GM19023 (cell line): ENCODE measurements at regions not wholly inside any gene's neighbourhood (a gene's known extent, or its start where the extent isn't known, plus 50 kb on each side); places are given as distances from the start of the nearest gene placed in this dataset.
"Not testable (repeated sequence)": the region's sequence is repeated elsewhere in the genome, so short reads cannot be mapped to it uniquely, and the experiment has no call there.

ENCODE experiments used
- ATAC-seq: cut with Tn5 transposase; IDR thresholded peaks from one replicate; pipeline ENCODE4 v1.9.1; 2021; ENCODE audit warnings: mild to moderate bottlenecking, moderate library complexity; ENCODE audit not compliant: unreplicated experiment

- ATAC-seq, result no peak
Observed at GRCh38 chr10:8332730-8333111, 278.2 kb downstream of the GATA3 start.

DNA sequence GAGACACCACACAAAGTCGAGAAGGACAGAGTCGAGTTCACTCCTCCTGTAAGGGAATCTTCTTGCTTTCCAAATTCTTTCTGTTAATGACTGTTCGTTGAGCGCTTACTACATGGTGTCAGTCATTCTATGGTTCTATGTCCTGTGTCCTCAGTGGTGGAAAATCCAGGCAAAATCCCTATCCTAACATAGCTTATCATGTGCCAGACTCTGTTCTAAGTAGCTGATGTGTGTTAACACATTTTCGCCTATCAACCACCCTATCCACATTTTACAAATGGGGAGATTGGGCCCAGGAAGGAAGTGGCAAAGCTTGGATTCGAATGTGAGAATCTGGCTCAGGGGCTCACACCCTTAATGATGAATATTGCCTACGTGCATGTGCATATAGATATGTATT is 280.1 kb downstream of the GATA3 start:
- no peak for ATAC-seq

- ATAC-seq, result no peak
Observed at GRCh38 chr10:8336629-8337331, 282.3 kb downstream of the GATA3 start.

DNA sequence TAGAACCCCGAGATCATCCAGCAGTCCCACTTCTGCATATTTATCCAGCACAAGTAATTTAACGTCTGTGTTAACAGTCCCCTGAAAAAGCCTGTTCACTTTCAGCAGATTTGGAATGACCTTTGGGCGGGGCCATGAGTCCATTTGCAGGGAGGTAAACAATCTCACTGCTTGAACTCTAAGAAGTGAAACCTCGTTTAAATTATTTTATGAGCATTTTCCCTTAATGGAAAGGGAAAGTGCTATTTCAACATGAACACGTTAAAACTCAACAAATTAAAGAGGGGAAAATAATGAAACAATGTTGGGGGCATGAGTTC is 282.8 kb downstream of the GATA3 start:
- no peak for ATAC-seq

- no peak for ATAC-seq
Observed at GRCh38 chr10:8338177-8338766, 283.8 kb downstream of the GATA3 start.

DNA sequence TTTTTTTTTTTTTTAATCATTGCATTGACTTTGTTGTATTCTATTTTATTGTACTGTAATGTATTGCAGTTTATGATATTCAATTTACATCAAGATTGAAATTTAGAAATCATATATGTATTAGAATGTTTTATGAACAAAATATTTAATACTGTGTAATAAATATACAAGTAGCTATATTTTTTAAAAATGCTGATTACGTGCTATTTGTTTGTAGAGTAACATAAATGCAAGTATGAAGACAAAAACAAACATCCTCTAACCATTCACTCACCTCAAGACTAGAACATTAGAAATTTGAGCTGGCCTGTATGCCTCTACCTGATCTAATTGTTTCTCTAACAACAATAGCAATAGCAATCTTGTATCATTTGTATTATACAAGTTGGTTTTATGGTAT is 290.3 kb downstream of the GATA3 start:
- no peak for ATAC-seq

DNA sequence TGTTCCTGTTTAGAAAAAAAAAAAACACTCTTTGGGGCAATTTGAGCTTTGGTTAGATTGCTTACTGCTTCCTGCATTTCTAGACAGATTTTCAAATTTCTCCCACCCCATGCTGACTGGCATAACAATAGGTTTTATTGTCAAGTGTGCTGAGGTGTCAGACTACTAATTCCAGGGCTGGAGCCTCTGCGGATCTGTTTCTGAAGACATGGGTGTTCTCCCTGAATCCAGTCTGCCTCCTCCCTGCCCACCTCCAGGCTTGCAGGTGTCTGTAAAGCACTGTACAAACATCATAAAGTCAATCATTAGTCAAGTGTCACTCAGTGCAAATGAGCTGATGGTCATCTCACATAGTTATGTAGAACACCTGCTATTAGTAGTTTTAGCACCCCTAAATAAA is 292.4 kb downstream of the GATA3 start:
- ATAC-seq, result no peak

DNA sequence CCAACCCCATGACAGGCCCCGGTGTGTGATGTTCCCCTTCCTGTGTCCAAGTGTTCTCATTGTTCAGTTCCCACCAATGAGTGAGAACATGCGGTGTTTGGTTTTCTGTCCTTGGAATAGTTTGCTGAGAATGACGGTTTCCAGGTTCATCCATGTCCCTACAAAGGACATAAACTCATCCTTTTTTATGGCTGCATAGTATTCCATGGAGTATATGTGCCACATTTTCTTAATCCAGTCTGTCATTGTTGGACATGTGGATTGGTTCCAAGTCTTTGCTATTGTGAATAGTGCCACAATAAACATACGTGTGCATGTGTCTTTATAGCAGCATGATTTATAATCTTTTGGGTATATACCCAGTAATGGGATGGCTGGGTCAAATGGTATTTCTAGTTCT is 293.1 kb downstream of the GATA3 start:
- ATAC-seq, result not testable (repeated sequence)

DNA sequence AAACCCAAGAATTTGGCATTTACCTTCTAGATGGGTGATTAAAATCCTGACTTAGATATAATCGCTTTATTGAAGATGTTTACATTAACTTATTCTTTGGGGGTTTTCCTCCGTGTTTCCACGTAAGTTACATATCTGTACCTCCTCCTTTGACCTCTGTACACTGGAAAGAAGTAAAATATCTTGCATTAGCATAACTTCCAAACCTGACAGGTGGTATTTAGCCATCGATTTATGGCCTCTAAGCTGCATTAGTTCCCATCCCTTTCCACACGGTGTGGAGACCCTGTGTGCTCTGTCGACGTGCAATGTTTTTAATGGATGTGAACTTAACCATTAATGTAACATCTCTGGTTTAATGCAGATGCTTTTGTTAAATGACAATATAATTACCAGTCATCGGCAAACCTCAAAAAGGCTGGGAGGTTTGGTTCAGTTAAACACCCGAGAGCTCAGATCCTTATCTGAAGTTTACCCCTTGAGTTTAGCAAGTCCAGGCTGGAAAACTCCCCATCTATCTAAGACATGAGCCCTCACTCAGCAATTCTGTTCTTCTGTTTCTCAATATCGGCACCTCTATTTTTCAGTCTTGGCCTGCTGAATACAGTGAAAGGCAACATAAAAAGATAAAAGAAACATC is 295.2 kb downstream of the GATA3 start:
- no peak for ATAC-seq

GRCh38 chr10:8350250-8350967 is 295.9 kb downstream of the GATA3 start:
- ATAC-seq, result no peak

DNA sequence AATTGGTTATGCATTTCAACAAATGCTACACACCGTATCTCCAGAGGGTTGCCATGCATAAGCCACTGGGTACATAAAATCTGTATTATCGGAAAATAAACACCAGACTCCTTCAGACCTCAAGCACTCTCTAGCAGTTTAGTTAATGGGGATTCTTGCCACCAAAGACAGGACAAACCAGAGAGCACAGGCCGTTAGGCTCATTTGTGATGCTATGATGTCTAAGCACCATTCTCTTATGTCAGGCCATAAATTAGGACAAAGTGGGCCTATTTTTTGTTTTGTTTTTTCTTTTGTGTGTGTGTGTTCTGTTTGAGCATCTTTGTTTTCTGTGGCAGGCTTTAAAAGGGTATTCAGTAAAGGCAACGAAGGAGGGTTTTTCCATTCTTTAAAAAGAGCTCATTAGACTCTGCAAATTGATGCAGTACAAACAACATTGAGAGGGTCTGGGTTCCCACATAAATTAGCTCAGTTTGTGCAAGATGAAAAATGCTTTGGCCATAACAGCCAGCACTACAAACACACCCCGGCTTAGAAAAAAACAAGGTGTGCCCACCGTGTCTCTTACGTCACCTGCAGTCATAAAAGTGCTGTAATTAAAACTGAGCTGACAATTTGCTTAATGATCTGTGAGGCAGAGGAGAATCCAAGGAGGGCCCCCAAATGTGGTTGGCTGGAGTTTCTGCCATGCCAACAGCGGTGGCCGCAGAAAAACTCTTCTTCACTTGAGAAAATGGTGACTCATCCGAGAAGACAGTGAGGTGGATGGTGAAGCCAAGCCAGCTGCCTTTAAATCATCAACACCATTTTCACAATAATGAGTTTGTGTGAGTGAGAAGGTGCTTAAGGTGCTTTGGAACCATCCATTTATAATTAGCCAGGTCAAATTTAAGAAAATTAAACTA is 297.9 kb downstream of the GATA3 start:
- no peak for ATAC-seq

- ATAC-seq, result no peak
Observed at GRCh38 chr10:8356283-8356682, 301.8 kb downstream of the GATA3 start.

GRCh38 chr10:8359467-8359866 is 305.0 kb downstream of the GATA3 start:
- no peak for ATAC-seq

- no peak for ATAC-seq
Observed at GRCh38 chr10:8360365-8360764, 305.9 kb downstream of the GATA3 start.

GRCh38 chr10:8360814-8361509 is 306.5 kb downstream of the GATA3 start:
- ATAC-seq, result no peak

DNA sequence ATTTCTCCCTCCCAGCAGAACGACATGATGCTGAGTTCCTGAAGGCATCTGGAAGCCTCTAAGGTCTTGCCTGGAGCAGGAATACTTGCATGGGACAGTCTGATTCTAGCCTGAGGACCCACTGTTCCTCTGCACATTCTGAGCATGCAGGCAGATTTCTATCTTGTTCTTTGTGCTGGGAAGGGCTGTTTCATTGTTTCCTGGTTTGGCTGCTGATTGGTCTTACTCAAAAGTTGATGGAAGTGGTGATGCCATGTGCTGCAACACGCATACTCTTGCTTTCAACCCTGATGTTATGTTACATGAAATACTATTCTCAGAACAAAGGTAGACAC is 307.0 kb downstream of the GATA3 start:
- no peak for ATAC-seq

DNA sequence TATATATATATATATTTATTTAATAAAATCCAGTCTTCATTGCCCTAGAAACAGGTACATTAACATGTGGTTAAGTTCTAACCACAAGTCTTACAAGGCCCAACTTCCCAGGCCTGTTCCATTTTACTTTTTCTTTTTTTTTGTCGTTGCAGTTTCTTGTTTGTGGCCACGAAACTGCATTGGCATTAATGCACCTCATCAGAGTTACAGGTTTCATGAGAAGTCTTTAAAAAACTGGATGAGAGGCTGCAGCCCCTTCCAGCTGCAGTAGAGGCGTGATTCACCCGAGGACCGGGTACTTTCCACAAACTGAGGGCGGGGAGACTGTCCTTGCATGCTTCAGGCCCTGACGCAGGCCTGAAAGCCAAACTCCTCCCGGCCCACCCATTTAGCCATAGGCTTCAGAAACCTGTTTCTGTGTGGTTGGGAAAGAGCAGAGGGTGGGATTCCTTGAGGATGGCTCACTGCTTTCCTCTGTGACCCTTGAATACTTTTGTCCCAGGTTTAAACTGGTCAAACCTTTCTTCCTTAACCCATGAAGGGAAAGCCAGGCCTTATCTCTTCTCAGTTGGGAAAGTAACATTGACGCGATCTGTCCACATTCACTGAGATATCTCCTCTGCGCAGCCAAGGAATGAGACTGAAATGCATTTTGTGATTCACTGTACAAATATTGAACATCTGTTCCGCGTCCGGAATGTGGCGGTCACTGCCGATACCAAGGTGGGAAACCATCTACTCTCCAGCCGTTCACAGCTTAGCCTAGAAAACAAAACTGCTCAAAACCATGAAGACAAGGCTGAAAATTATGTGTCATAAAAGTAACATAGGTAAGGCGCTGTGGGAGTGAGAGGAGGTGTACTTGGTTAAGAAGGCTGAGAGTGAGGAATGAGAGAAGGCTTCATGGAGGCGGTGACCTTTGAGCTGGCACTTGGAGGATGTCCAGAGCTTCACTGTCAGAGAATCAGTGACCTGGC is 311.7 kb downstream of the GATA3 start:
- no peak for ATAC-seq

DNA sequence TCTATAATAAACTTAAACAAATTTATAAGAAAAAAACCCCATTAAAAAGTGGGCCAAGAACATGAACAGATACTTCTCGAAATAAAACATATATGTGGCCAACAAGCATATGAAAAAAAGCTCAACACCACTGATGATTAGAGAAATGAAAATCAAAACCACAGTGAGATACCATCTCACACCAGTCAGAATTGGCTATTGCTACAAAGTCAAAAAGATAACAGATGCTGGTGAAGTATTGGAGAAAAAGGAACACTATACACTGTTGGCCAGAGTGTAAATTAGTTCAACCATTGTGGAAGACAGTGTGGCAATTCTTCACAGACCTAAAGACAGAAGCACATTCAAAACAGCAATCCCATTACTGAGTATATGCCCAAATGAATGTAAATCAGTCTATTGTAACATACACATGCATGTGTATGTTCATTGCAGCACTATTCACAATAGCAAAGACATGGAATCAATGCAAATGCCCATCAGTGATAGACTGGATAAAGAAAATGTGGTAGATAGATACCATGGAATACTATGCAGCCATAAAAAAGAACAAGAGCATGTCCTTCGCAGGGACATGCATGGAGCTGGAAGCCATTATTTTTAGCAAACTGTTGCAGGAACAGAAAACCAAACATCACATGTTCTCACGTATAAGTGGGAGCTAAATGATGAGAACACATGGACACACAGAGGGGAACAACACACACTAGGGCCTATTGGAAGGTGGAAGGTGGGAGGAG is 313.4 kb downstream of the GATA3 start:
- not testable (repeated sequence) for ATAC-seq

- ATAC-seq, result peak; percentile 73
Observed at GRCh38 chr10:8369666-8370065, 315.2 kb downstream of the GATA3 start.
